ENCODE measurements at regions not wholly inside any gene's neighbourhood (a gene's known extent, or its start where the extent isn't known, plus 50 kb on each side); places are given as distances from the start of the nearest gene placed in this dataset.
A peak's percentile ranks its signal among the peaks of the same experiment; 100 is the strongest.

- H3K27me3 ChIP-seq (ENCODE audit: control insufficient read depth in 2 of 2, insufficient read depth in 2 of 2, low read length in 2 of 2): no peaks in the 10 kb centered on the region
- no peaks in the 10 kb centered on the region for H3K36me3 ChIP-seq (ENCODE audit: control insufficient read depth in 2 of 3, insufficient read depth in 3 of 3, low read length in 3 of 3)
- no peaks in the 10 kb centered on the region for H3K9me3 ChIP-seq (ENCODE audit: control insufficient read depth in 2 of 3, low read length in 3 of 3)
- DNase-seq (peak in 2 of 9 donors; percentile 1 to 3), ATAC-seq (peak; percentile 34)
- Mint-ChIP-seq H3K36me3 (no peaks in the 10 kb centered on the region), H3K9me3 (no peaks in the 10 kb centered on the region), H3K4me1 (peaks cover 0 to 20% (median 5%) of the 10 kb centered on the region in 7 donors), H3K4me3 (no peak overlapping the region), H3K27me3 (peaks cover 0 to 10% (median 0%) of the 10 kb centered on the region in 5 donors), H3K27ac (peak overlapping the region in 1 of 9 donors; percentile 71)
- no peak overlapping the region for H3K27ac ChIP-seq (ENCODE audit: low read depth, low read length)
- CTCF ChIA-PET: interaction anchor here (0.5 kb wide), 1 partner anchor 60 kb away, joined by 3 read pairs; no protein-coding TSS in a partner anchor
- intact Hi-C loops (cut with micrococcal nuclease): no loop called here
- peaks cover 0 to 6% of the 10 kb centered on the region in 2 donors for H3K4me1 ChIP-seq (ENCODE audit: control insufficient read depth in 2 of 2, insufficient read depth in 2 of 2, low read length in 2 of 2)
- H3K4me3 ChIP-seq (ENCODE audit: low read length): no peak overlapping the region
- POLR2A ChIA-PET: no interaction called here
These were observed 803.6 kb downstream of the DIAPH3 start for GRCh38 chr13:59360108-59360507.

GRCh38 chr13:59360916-59361315, 802.8 kb downstream of the DIAPH3 start:
- POLR2A ChIA-PET: no interaction called here
- no peaks in the 10 kb centered on the region for H3K9me3 ChIP-seq (ENCODE audit: control insufficient read depth in 2 of 3, low read length in 3 of 3)
- peaks cover 0 to 6% of the 10 kb centered on the region in 2 donors for H3K4me1 ChIP-seq (ENCODE audit: control insufficient read depth in 2 of 2, insufficient read depth in 2 of 2, low read length in 2 of 2)
- no peak overlapping the region for H3K4me3 ChIP-seq (ENCODE audit: low read length)
- H3K27me3 Mint-ChIP-seq: peaks cover 0 to 10% (median 0%) of the 10 kb centered on the region in 5 donors
- no peak overlapping the region for H3K27ac Mint-ChIP-seq
- no peaks in the 10 kb centered on the region for H3K9me3 Mint-ChIP-seq
- intact Hi-C loops (cut with micrococcal nuclease): no loop called here
- no peak overlapping the region for H3K4me3 Mint-ChIP-seq
- ATAC-seq (no peak), DNase-seq (no peak)
- H3K36me3 Mint-ChIP-seq: no peaks in the 10 kb centered on the region
- H3K27me3 ChIP-seq (ENCODE audit: control insufficient read depth in 2 of 2, insufficient read depth in 2 of 2, low read length in 2 of 2): no peaks in the 10 kb centered on the region
- CTCF ChIA-PET: interaction anchor here (0.5 kb wide), 1 partner anchor 53 kb away, joined by 3 read pairs; no protein-coding TSS in a partner anchor
- no peaks in the 10 kb centered on the region for H3K36me3 ChIP-seq (ENCODE audit: control insufficient read depth in 2 of 3, insufficient read depth in 3 of 3, low read length in 3 of 3)
- H3K4me1 Mint-ChIP-seq: peaks cover 0 to 20% (median 5%) of the 10 kb centered on the region in 7 donors
- no peak overlapping the region for H3K27ac ChIP-seq (ENCODE audit: low read depth, low read length)

- no peak overlapping the region for H3K27ac ChIP-seq (ENCODE audit: low read depth, low read length)
- no peaks in the 10 kb centered on the region for H3K27me3 ChIP-seq (ENCODE audit: control insufficient read depth in 2 of 2, insufficient read depth in 2 of 2, low read length in 2 of 2)
- H3K4me1 ChIP-seq (ENCODE audit: control insufficient read depth in 2 of 2, insufficient read depth in 2 of 2, low read length in 2 of 2): peaks cover 0 to 6% of the 10 kb centered on the region in 2 donors
- CTCF ChIA-PET: interaction anchor here (0.8 kb wide), 1 partner anchor 270 kb away, joined by 5 read pairs; no protein-coding TSS in a partner anchor
- Mint-ChIP-seq H3K27ac (no peak overlapping the region), H3K27me3 (peaks cover 0 to 15% (median 0%) of the 10 kb centered on the region in 5 donors), H3K4me1 (peaks cover 0 to 15% (median 5%) of the 10 kb centered on the region in 7 donors), H3K9me3 (peaks cover 0 to 2% (median 0%) of the 10 kb centered on the region in 11 donors), H3K36me3 (no peaks in the 10 kb centered on the region), H3K4me3 (no peak overlapping the region)
- no peaks in the 10 kb centered on the region for H3K9me3 ChIP-seq (ENCODE audit: control insufficient read depth in 2 of 3, low read length in 3 of 3)
- DNase-seq: no peak
- H3K4me3 ChIP-seq (ENCODE audit: low read length): no peak overlapping the region
- ATAC-seq: no peak
- intact Hi-C loops (cut with micrococcal nuclease): no loop called here
- POLR2A ChIA-PET: no interaction called here
- no peaks in the 10 kb centered on the region for H3K36me3 ChIP-seq (ENCODE audit: control insufficient read depth in 2 of 3, insufficient read depth in 3 of 3, low read length in 3 of 3)
These were observed 800.4 kb downstream of the DIAPH3 start for GRCh38 chr13:59363313-59363712.

- Histone ChIP-seq H3K4me1 (ENCODE audit: control insufficient read depth in 2 of 2, insufficient read depth in 2 of 2, low read length in 2 of 2) (peaks cover 0 to 6% of the 10 kb centered on the region in 2 donors), H3K9me3 (ENCODE audit: control insufficient read depth in 2 of 3, low read length in 3 of 3) (no peaks in the 10 kb centered on the region), H3K36me3 (ENCODE audit: control insufficient read depth in 2 of 3, insufficient read depth in 3 of 3, low read length in 3 of 3) (no peaks in the 10 kb centered on the region), H3K4me3 (ENCODE audit: low read length) (no peak overlapping the region), H3K27ac (ENCODE audit: low read depth, low read length) (no peak overlapping the region), H3K27me3 (ENCODE audit: control insufficient read depth in 2 of 2, insufficient read depth in 2 of 2, low read length in 2 of 2) (no peaks in the 10 kb centered on the region)
- intact Hi-C loops (cut with micrococcal nuclease): no loop called here
- Mint-ChIP-seq H3K27me3 (peaks cover 0 to 15% (median 5%) of the 10 kb centered on the region in 5 donors), H3K4me1 (peaks cover 2 to 13% (median 5%) of the 10 kb centered on the region in 7 donors), H3K4me3 (no peak overlapping the region), H3K27ac (no peak overlapping the region), H3K9me3 (peaks cover 0 to 2% (median 0%) of the 10 kb centered on the region in 11 donors), H3K36me3 (no peaks in the 10 kb centered on the region)
- CTCF ChIA-PET: interaction anchor here (0.8 kb wide), 1 partner anchor 270 kb away, joined by 5 read pairs; no protein-coding TSS in a partner anchor
- POLR2A ChIA-PET: no interaction called here
- no peak for DNase-seq
- no peak for ATAC-seq
These were observed 799.8 kb downstream of the DIAPH3 start for GRCh38 chr13:59363947-59364346.

GRCh38 chr13:59364641-59365085, 799.1 kb downstream of the DIAPH3 start:
- POLR2A ChIA-PET: no interaction called here
- no peak overlapping the region for H3K27ac Mint-ChIP-seq
- intact Hi-C loops (cut with micrococcal nuclease): no loop called here
- H3K36me3 Mint-ChIP-seq: no peaks in the 10 kb centered on the region
- H3K27me3 ChIP-seq (ENCODE audit: control insufficient read depth in 2 of 2, insufficient read depth in 2 of 2, low read length in 2 of 2): no peaks in the 10 kb centered on the region
- DNase-seq: no peak
- no peak for ATAC-seq
- H3K4me3 Mint-ChIP-seq: no peak overlapping the region
- H3K4me1 ChIP-seq (ENCODE audit: control insufficient read depth in 2 of 2, insufficient read depth in 2 of 2, low read length in 2 of 2): peaks cover 0 to 5% of the 10 kb centered on the region in 2 donors
- peaks cover 0 to 15% (median 5%) of the 10 kb centered on the region in 5 donors for H3K27me3 Mint-ChIP-seq
- H3K9me3 Mint-ChIP-seq: peaks cover 0 to 2% (median 0%) of the 10 kb centered on the region in 11 donors
- no peak overlapping the region for H3K4me3 ChIP-seq (ENCODE audit: low read length)
- CTCF ChIA-PET: no interaction called here
- H3K4me1 Mint-ChIP-seq: peaks cover 2 to 10% (median 5%) of the 10 kb centered on the region in 7 donors
- H3K9me3 ChIP-seq (ENCODE audit: control insufficient read depth in 2 of 3, low read length in 3 of 3): no peaks in the 10 kb centered on the region
- no peak overlapping the region for H3K27ac ChIP-seq (ENCODE audit: low read depth, low read length)
- H3K36me3 ChIP-seq (ENCODE audit: control insufficient read depth in 2 of 3, insufficient read depth in 3 of 3, low read length in 3 of 3): no peaks in the 10 kb centered on the region

GRCh38 chr13:59367467-59367866, 796.3 kb downstream of the DIAPH3 start:
- H3K27me3 Mint-ChIP-seq: peaks cover 0 to 16% (median 5%) of the 10 kb centered on the region in 5 donors
- CTCF ChIA-PET: no interaction called here
- peaks cover 0 to 2% (median 0%) of the 10 kb centered on the region in 11 donors for H3K9me3 Mint-ChIP-seq
- H3K4me3 Mint-ChIP-seq: no peak overlapping the region
- no peaks in the 10 kb centered on the region for H3K4me1 ChIP-seq (ENCODE audit: control insufficient read depth in 2 of 2, insufficient read depth in 2 of 2, low read length in 2 of 2)
- no peak for ATAC-seq
- no peaks in the 10 kb centered on the region for H3K9me3 ChIP-seq (ENCODE audit: control insufficient read depth in 2 of 3, low read length in 3 of 3)
- no peaks in the 10 kb centered on the region for H3K27me3 ChIP-seq (ENCODE audit: control insufficient read depth in 2 of 2, insufficient read depth in 2 of 2, low read length in 2 of 2)
- no peak overlapping the region for H3K27ac ChIP-seq (ENCODE audit: low read depth, low read length)
- H3K36me3 Mint-ChIP-seq: no peaks in the 10 kb centered on the region
- no peaks in the 10 kb centered on the region for H3K36me3 ChIP-seq (ENCODE audit: control insufficient read depth in 2 of 3, insufficient read depth in 3 of 3, low read length in 3 of 3)
- POLR2A ChIA-PET: no interaction called here
- peaks cover 0 to 6% (median 0%) of the 10 kb centered on the region in 7 donors for H3K4me1 Mint-ChIP-seq
- no peak for DNase-seq
- no peak overlapping the region for H3K4me3 ChIP-seq (ENCODE audit: low read length)
- H3K27ac Mint-ChIP-seq: no peak overlapping the region
- intact Hi-C loops (cut with micrococcal nuclease): no loop called here

- Mint-ChIP-seq H3K9me3 (peaks cover 0 to 2% (median 0%) of the 10 kb centered on the region in 11 donors), H3K36me3 (no peaks in the 10 kb centered on the region), H3K4me3 (no peak overlapping the region), H3K27me3 (peaks cover 0 to 16% (median 5%) of the 10 kb centered on the region in 5 donors), H3K27ac (no peak overlapping the region), H3K4me1 (peaks cover 0 to 6% (median 0%) of the 10 kb centered on the region in 7 donors)
- Histone ChIP-seq H3K9me3 (ENCODE audit: control insufficient read depth in 2 of 3, low read length in 3 of 3) (no peaks in the 10 kb centered on the region), H3K27ac (ENCODE audit: low read depth, low read length) (no peak overlapping the region), H3K4me1 (ENCODE audit: control insufficient read depth in 2 of 2, insufficient read depth in 2 of 2, low read length in 2 of 2) (no peaks in the 10 kb centered on the region), H3K27me3 (ENCODE audit: control insufficient read depth in 2 of 2, insufficient read depth in 2 of 2, low read length in 2 of 2) (no peaks in the 10 kb centered on the region), H3K4me3 (ENCODE audit: low read length) (no peak overlapping the region), H3K36me3 (ENCODE audit: control insufficient read depth in 2 of 3, insufficient read depth in 3 of 3, low read length in 3 of 3) (no peaks in the 10 kb centered on the region)
- ATAC-seq (no peak), DNase-seq (no peak)
- POLR2A ChIA-PET: no interaction called here
- CTCF ChIA-PET: no interaction called here
- intact Hi-C loops (cut with micrococcal nuclease): no loop called here
These were observed 795.8 kb downstream of the DIAPH3 start for GRCh38 chr13:59367904-59368303.
